Colonic mucosa (tissue), 4 donors: ENCODE measurements at regions not wholly inside any gene's neighbourhood (a gene's known extent, or its start where the extent isn't known, plus 50 kb on each side); places are given as distances from the start of the nearest gene placed in this dataset.

Source experiments
- DNase-seq: peaks from one replicate; pipeline ENCODE4 v3.0.0-alpha.2; 2020
- H3K27ac ChIP-seq: fragments of 200-600 bp; one replicate; pipeline ENCODE4 v1.8.0; 2021
- H3K27me3 ChIP-seq: fragments of 200-600 bp; one replicate; pipeline ENCODE4 v1.8.0; 2021
- H3K36me3 ChIP-seq: fragments of 200-600 bp; one replicate; pipeline ENCODE4 v1.8.0; 2021
- H3K4me1 ChIP-seq: fragments of 200-600 bp; one replicate; pipeline ENCODE4 v1.8.0; 2021; ENCODE audit warnings: mild to moderate bottlenecking
- H3K4me3 ChIP-seq: fragments of 200-600 bp; one replicate; pipeline ENCODE4 v1.8.0; 2021
- H3K9ac ChIP-seq, 2 donors: one replicate each; pipeline ENCODE4 v1.7.0; 2013; ENCODE audit warnings: control low read depth in 2 of 2, low read depth in 2 of 2, low read length in 2 of 2
- H3K9me3 ChIP-seq: fragments of 200-600 bp; one replicate; pipeline ENCODE4 v1.8.0; 2021
- CTCF ChIP-seq: fragments of 200-600 bp; IDR thresholded peaks from one replicate; pipeline ENCODE4 v1.8.0; 2022; ENCODE audit warnings: antibody characterized with exemption, mild to moderate bottlenecking
- intact Hi-C: fragments of 100-400 bp; cut with DNase I; formaldehyde crosslinking; loops from one replicate; pipeline ENCODE4 v1.14.1; 2022
- donor health status: healthy.
- donor health status: DM: no; HTN: no; CAD: no.
- donor health status: DM: no; HTN: no; CAD: no.

GRCh38 chr3:25266677-25267076 is 161.4 kb upstream of the RARB start:
- no peak overlapping the region for H3K27ac ChIP-seq
- H3K9me3 ChIP-seq = no peaks in the 10 kb centered on the region
- no peaks in the 10 kb centered on the region for H3K27me3 ChIP-seq
- no peak overlapping the region for H3K9ac ChIP-seq
- no peak overlapping the region for H3K4me3 ChIP-seq
- H3K36me3 ChIP-seq = no peaks in the 10 kb centered on the region
- TF ChIP-seq CTCF = no peak
- DNase-seq = no peak
- no peaks in the 10 kb centered on the region for H3K4me1 ChIP-seq
- intact Hi-C loops = no loop called here

- no peaks in the 10 kb centered on the region for H3K4me1 ChIP-seq
- no peak for DNase-seq
- H3K4me3 ChIP-seq = no peak overlapping the region
- H3K36me3 ChIP-seq = no peaks in the 10 kb centered on the region
- intact Hi-C loops = no loop called here
- no peak overlapping the region for H3K9ac ChIP-seq
- H3K27me3 ChIP-seq = no peaks in the 10 kb centered on the region
- no peak for TF ChIP-seq CTCF
- H3K9me3 ChIP-seq = no peaks in the 10 kb centered on the region
- no peak overlapping the region for H3K27ac ChIP-seq
These were observed 156.0 kb upstream of the RARB start for GRCh38 chr3:25272090-25272489.

- H3K36me3 ChIP-seq = no peaks in the 10 kb centered on the region
- no peak overlapping the region for H3K27ac ChIP-seq
- TF ChIP-seq CTCF = no peak
- no peak for DNase-seq
- H3K9me3 ChIP-seq = no peaks in the 10 kb centered on the region
- no peaks in the 10 kb centered on the region for H3K4me1 ChIP-seq
- no peaks in the 10 kb centered on the region for H3K27me3 ChIP-seq
- intact Hi-C loops = no loop called here
- no peak overlapping the region for H3K9ac ChIP-seq
- no peak overlapping the region for H3K4me3 ChIP-seq
These were observed 154.4 kb upstream of the RARB start for GRCh38 chr3:25273582-25274171.

GRCh38 chr3:25277503-25277902 is 150.6 kb upstream of the RARB start:
- no peaks in the 10 kb centered on the region for H3K9me3 ChIP-seq
- DNase-seq = no peak
- intact Hi-C loops = no loop called here
- no peak overlapping the region for H3K4me3 ChIP-seq
- no peak overlapping the region for H3K9ac ChIP-seq
- H3K4me1 ChIP-seq = no peaks in the 10 kb centered on the region
- H3K36me3 ChIP-seq = no peaks in the 10 kb centered on the region
- H3K27ac ChIP-seq = no peak overlapping the region
- no peak for TF ChIP-seq CTCF
- no peaks in the 10 kb centered on the region for H3K27me3 ChIP-seq

- no peak for DNase-seq
- no peak for TF ChIP-seq CTCF
- H3K27ac ChIP-seq = no peak overlapping the region
- no peaks in the 10 kb centered on the region for H3K4me1 ChIP-seq
- H3K27me3 ChIP-seq = no peaks in the 10 kb centered on the region
- H3K9me3 ChIP-seq = no peaks in the 10 kb centered on the region
- no peak overlapping the region for H3K9ac ChIP-seq
- no peaks in the 10 kb centered on the region for H3K36me3 ChIP-seq
- H3K4me3 ChIP-seq = no peak overlapping the region
- intact Hi-C loops = no loop called here
These were observed 146.9 kb upstream of the RARB start for GRCh38 chr3:25281041-25281731.
